ENCODE measurements at regions not wholly inside any gene's neighbourhood (a gene's known extent, or its start where the extent isn't known, plus 50 kb on each side); places are given as distances from the start of the nearest gene placed in this dataset.

DNA sequence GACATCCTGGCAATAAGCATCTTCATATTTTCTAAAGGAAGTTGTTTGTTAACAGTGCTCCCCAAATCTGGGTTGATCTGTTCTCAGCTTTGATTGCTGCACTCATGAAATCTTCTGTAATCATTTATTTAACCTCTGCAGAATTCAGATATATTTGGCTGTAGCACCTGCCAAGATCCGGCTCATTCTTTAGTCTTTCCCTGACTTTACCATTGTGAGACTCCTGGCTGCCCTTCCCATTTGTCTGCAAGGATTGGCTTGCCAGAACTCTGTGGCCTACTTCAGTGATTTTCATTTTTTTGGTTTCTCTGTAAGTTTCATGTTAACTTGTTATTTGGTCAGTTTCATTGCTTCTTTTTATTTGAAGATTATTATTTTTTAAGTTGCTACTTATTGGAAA, 191.2 kb upstream of the PLXNC1 start:
- no peak overlapping the region for H3K27ac ChIP-seq (ENCODE audit: low read depth)
- no peaks in the 10 kb centered on the region for H3K4me1 Mint-ChIP-seq
- no peaks in the 10 kb centered on the region for H3K79me2 ChIP-seq (replicated peaks; ENCODE audit: insufficient read depth)
- no peaks in the 10 kb centered on the region for H3K36me3 Mint-ChIP-seq (ENCODE audit: low read depth)
- TF ChIP-seq, protein P1, sequence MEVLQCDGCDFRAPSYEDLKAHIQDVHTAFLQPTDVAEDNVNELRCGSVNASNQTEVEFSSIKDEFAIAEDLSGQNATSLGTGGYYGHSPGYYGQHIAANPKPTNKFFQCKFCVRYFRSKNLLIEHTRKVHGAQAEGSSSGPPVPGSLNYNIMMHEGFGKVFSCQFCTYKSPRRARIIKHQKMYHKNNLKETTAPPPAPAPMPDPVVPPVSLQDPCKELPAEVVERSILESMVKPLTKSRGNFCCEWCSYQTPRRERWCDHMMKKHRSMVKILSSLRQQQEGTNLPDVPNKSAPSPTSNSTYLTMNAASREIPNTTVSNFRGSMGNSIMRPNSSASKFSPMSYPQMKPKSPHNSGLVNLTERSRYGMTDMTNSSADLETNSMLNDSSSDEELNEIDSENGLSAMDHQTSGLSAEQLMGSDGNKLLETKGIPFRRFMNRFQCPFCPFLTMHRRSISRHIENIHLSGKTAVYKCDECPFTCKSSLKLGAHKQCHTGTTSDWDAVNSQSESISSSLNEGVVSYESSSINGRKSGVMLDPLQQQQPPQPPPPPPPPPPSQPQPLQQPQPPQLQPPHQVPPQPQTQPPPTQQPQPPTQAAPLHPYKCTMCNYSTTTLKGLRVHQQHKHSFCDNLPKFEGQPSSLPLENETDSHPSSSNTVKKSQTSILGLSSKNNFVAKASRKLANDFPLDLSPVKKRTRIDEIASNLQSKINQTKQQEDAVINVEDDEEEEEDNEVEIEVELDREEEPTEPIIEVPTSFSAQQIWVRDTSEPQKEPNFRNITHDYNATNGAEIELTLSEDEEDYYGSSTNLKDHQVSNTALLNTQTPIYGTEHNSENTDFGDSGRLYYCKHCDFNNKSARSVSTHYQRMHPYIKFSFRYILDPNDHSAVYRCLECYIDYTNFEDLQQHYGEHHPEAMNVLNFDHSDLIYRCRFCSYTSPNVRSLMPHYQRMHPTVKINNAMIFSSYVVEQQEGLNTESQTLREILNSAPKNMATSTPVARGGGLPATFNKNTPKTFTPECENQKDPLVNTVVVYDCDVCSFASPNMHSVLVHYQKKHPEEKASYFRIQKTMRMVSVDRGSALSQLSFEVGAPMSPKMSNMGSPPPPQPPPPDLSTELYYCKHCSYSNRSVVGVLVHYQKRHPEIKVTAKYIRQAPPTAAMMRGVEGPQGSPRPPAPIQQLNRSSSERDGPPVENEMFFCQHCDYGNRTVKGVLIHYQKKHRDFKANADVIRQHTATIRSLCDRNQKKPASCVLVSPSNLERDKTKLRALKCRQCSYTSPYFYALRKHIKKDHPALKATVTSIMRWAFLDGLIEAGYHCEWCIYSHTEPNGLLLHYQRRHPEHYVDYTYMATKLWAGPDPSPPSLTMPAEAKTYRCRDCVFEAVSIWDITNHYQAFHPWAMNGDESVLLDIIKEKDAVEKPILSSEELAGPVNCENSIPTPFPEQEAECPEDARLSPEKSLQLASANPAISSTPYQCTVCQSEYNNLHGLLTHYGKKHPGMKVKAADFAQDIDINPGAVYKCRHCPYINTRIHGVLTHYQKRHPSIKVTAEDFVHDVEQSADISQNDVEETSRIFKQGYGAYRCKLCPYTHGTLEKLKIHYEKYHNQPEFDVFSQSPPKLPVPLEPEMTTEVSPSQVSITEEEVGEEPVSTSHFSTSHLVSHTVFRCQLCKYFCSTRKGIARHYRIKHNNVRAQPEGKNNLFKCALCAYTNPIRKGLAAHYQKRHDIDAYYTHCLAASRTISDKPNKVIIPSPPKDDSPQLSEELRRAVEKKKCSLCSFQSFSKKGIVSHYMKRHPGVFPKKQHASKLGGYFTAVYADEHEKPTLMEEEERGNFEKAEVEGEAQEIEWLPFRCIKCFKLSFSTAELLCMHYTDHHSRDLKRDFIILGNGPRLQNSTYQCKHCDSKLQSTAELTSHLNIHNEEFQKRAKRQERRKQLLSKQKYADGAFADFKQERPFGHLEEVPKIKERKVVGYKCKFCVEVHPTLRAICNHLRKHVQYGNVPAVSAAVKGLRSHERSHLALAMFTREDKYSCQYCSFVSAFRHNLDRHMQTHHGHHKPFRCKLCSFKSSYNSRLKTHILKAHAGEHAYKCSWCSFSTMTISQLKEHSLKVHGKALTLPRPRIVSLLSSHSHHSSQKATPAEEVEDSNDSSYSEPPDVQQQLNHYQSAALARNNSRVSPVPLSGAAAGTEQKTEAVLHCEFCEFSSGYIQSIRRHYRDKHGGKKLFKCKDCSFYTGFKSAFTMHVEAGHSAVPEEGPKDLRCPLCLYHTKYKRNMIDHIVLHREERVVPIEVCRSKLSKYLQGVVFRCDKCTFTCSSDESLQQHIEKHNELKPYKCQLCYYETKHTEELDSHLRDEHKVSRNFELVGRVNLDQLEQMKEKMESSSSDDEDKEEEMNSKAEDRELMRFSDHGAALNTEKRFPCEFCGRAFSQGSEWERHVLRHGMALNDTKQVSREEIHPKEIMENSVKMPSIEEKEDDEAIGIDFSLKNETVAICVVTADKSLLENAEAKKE (CRISPR knock-in tag; IDR thresholded peaks at IDR 0.05): no peak
- TF ChIP-seq EZH2phosphoT487 (IDR thresholded peaks at IDR 0.05; ENCODE audit: unreplicated experiment) (no peak), STAT1 (IDR thresholded peaks at IDR 0.05; ENCODE audit: unreplicated experiment) (no peak), ZNF114 (CRISPR knock-in tag; IDR thresholded peaks at IDR 0.05) (no peak), CREB1 (CRISPR knock-in tag; IDR thresholded peaks at IDR 0.05; ENCODE audit: low read depth) (no peak), POLR2AphosphoS5 (IDR thresholded peaks at IDR 0.05; ENCODE audit: low read depth) (no peak), ZNF331 (CRISPR knock-in tag; IDR thresholded peaks at IDR 0.05; ENCODE audit: low read depth) (no peak), EZH2 (IDR thresholded peaks at IDR 0.05; ENCODE audit: low read depth, unreplicated experiment) (no peak), JUNB (IDR thresholded peaks at IDR 0.05; ENCODE audit: unreplicated experiment) (no peak), NANOG (IDR thresholded peaks at IDR 0.05; ENCODE audit: borderline replicate concordance) (no peak)
- TF ChIP-seq, protein P2, sequence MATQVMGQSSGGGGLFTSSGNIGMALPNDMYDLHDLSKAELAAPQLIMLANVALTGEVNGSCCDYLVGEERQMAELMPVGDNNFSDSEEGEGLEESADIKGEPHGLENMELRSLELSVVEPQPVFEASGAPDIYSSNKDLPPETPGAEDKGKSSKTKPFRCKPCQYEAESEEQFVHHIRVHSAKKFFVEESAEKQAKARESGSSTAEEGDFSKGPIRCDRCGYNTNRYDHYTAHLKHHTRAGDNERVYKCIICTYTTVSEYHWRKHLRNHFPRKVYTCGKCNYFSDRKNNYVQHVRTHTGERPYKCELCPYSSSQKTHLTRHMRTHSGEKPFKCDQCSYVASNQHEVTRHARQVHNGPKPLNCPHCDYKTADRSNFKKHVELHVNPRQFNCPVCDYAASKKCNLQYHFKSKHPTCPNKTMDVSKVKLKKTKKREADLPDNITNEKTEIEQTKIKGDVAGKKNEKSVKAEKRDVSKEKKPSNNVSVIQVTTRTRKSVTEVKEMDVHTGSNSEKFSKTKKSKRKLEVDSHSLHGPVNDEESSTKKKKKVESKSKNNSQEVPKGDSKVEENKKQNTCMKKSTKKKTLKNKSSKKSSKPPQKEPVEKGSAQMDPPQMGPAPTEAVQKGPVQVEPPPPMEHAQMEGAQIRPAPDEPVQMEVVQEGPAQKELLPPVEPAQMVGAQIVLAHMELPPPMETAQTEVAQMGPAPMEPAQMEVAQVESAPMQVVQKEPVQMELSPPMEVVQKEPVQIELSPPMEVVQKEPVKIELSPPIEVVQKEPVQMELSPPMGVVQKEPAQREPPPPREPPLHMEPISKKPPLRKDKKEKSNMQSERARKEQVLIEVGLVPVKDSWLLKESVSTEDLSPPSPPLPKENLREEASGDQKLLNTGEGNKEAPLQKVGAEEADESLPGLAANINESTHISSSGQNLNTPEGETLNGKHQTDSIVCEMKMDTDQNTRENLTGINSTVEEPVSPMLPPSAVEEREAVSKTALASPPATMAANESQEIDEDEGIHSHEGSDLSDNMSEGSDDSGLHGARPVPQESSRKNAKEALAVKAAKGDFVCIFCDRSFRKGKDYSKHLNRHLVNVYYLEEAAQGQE (IDR thresholded peaks at IDR 0.05; ENCODE audit: unreplicated experiment): no peak
- TF ChIP-seq, protein P3, sequence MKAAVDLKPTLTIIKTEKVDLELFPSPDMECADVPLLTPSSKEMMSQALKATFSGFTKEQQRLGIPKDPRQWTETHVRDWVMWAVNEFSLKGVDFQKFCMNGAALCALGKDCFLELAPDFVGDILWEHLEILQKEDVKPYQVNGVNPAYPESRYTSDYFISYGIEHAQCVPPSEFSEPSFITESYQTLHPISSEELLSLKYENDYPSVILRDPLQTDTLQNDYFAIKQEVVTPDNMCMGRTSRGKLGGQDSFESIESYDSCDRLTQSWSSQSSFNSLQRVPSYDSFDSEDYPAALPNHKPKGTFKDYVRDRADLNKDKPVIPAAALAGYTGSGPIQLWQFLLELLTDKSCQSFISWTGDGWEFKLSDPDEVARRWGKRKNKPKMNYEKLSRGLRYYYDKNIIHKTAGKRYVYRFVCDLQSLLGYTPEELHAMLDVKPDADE (IDR thresholded peaks at IDR 0.05): no peak
- TF ChIP-seq, protein P4, sequence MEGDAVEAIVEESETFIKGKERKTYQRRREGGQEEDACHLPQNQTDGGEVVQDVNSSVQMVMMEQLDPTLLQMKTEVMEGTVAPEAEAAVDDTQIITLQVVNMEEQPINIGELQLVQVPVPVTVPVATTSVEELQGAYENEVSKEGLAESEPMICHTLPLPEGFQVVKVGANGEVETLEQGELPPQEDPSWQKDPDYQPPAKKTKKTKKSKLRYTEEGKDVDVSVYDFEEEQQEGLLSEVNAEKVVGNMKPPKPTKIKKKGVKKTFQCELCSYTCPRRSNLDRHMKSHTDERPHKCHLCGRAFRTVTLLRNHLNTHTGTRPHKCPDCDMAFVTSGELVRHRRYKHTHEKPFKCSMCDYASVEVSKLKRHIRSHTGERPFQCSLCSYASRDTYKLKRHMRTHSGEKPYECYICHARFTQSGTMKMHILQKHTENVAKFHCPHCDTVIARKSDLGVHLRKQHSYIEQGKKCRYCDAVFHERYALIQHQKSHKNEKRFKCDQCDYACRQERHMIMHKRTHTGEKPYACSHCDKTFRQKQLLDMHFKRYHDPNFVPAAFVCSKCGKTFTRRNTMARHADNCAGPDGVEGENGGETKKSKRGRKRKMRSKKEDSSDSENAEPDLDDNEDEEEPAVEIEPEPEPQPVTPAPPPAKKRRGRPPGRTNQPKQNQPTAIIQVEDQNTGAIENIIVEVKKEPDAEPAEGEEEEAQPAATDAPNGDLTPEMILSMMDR (conservative IDR thresholded peaks at IDR 0.05; ENCODE audit: low read depth in 2 of 2): no peak
- H3K4me2 ChIP-seq: no peak overlapping the region
- H3K36me3 ChIP-seq (ENCODE audit: insufficient read depth): no peaks in the 10 kb centered on the region
- H3K9me2 ChIP-seq (ENCODE audit: insufficient read depth): peaks cover 3% of the 10 kb centered on the region; the same call in 1 of the 2 replicates
- no peaks in the 10 kb centered on the region for H3K4me1 ChIP-seq (ENCODE audit: insufficient read depth)
- H3K4me3 Mint-ChIP-seq: no peak overlapping the region
- H4K20me1 ChIP-seq (replicated peaks; ENCODE audit: insufficient read depth): no peaks in the 10 kb centered on the region
- no peak for DNase-seq (ENCODE audit: low spot score)
- H3F3A ChIP-seq (replicated peaks; ENCODE audit: low read depth): no peaks in the 10 kb centered on the region
- no peaks in the 10 kb centered on the region for H3K9me3 Mint-ChIP-seq
- no peak overlapping the region for H2AFZ ChIP-seq
- H3K27me3 Mint-ChIP-seq (ENCODE audit: insufficient read depth, low read depth, poor library complexity): peaks cover 2% of the 10 kb centered on the region
- H3K4me3 ChIP-seq: no peak overlapping the region
- no peaks in the 10 kb centered on the region for H3K27me3 ChIP-seq (ENCODE audit: insufficient read depth)
- ATAC-seq: no peak
- H3K27ac Mint-ChIP-seq: no peak overlapping the region

Data from GM23338 (cell line).